ENCODE measurements at regions not wholly inside any gene's neighbourhood (a gene's known extent, or its start where the extent isn't known, plus 50 kb on each side); places are given as distances from the start of the nearest gene placed in this dataset.

- no peak for ATAC-seq
- H3K4me1 ChIP-seq (ENCODE audit: control insufficient read depth, insufficient read depth, low read length): no peaks in the 10 kb centered on the region
- no TSS peak for BruUV-seq (replicated peaks)
- intact Hi-C loops (cut with micrococcal nuclease; ENCODE audit: unreplicated experiment) (no loop called here), in situ Hi-C loops (cut with MboI) (no loop called here)
- H3K4me2 ChIP-seq (ENCODE audit: control insufficient read depth, insufficient read depth): no peak overlapping the region
- CTCF ChIA-PET: no interaction called here
- no peaks in the 10 kb centered on the region for H3K79me2 ChIP-seq (ENCODE audit: control insufficient read depth, insufficient read depth, low read length)
- SMC1A ChIA-PET (ENCODE audit: uncharacterized antibody, unreplicated experiment): no interaction called here
- H3K9me3 ChIP-seq (replicated peaks; ENCODE audit: control insufficient read depth, insufficient read depth, low read length): no peaks in the 10 kb centered on the region
- no peak overlapping the region for H2AFZ ChIP-seq (ENCODE audit: control insufficient read depth, low read depth, low read length)
- no peak for DNase-seq (ENCODE audit: low read depth, low spot score)
- H3K4me3 ChIP-seq: no peak overlapping the region
- H3K36me3 ChIP-seq (ENCODE audit: control insufficient read depth in 2 of 2, insufficient read depth in 2 of 2, low read length in 1 of 2): no peaks in the 10 kb centered on the region
- H4K20me1 ChIP-seq (ENCODE audit: control insufficient read depth, insufficient read depth): no peaks in the 10 kb centered on the region
- TF ChIP-seq MYB (IDR thresholded peaks at IDR 0.05; ENCODE audit: borderline replicate concordance, low read depth, low read length): no peak
- no peak for TF ChIP-seq SIN3A (IDR thresholded peaks at IDR 0.05; ENCODE audit: low read depth, low read length)
- no peak for TF ChIP-seq BHLHE40 (IDR thresholded peaks at IDR 0.05; ENCODE audit: borderline replicate concordance in 1 of 2, low read depth in 2 of 2, low read length in 1 of 2)
- no peak overlapping the region for H3K27ac ChIP-seq (ENCODE audit: control insufficient read depth, insufficient read depth)
- FAIRE-seq: no peak
- RAD21 ChIA-PET (ENCODE audit: unreplicated experiment): no interaction called here
- H3K9ac ChIP-seq (ENCODE audit: control insufficient read depth, insufficient read depth, low read length): no peak overlapping the region
- POLR2A ChIA-PET: no interaction called here
- H3K27me3 ChIP-seq (replicated peaks in 1 of 2; ENCODE audit: control insufficient read depth in 2 of 2, insufficient read depth in 2 of 2, low read length in 1 of 2): no peaks in the 10 kb centered on the region
Observed at GRCh38 chr9:30851600-30851999, 1532.8 kb upstream of the ACO1 start.

DNA sequence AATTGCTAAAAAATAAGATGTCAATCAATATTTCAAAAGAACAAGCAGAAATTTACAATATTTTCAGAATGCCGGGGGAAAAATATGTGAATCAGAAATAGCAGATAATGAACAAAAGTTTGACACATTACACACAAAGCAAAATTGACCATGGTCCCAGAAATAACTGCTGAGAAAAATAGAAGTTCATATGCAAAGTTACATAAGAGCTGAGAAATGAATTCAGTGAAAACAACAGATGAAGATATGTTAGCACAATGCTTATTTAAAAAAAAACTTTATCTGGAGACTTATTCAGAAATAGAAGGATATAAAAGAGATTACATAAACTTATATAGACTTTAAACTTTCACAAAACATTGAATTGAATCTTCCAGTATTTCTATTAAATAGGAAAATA, 1483.7 kb upstream of the ACO1 start:
- ChIA-PET RAD21 (ENCODE audit: unreplicated experiment) (no interaction called here), POLR2A (no interaction called here), CTCF (no interaction called here), SMC1A (ENCODE audit: uncharacterized antibody, unreplicated experiment) (no interaction called here)
- H3K9ac ChIP-seq (ENCODE audit: control insufficient read depth, insufficient read depth, low read length): no peak overlapping the region
- DNase-seq (ENCODE audit: low read depth, low spot score): no peak
- no peaks in the 10 kb centered on the region for H3K4me1 ChIP-seq (ENCODE audit: control insufficient read depth, insufficient read depth, low read length)
- no peak overlapping the region for H3K4me3 ChIP-seq
- FAIRE-seq: no peak
- 52% methylated on average over 1 of the region's 1 CpG for WGBS (ENCODE audit: insufficient coverage, insufficient replicate concordance, low lambda C conversion rate, missing lambda C conversion rate)
- H3K27me3 ChIP-seq (replicated peaks in 1 of 2; ENCODE audit: control insufficient read depth in 2 of 2, insufficient read depth in 2 of 2, low read length in 1 of 2): no peaks in the 10 kb centered on the region
- no peak overlapping the region for H3K27ac ChIP-seq (ENCODE audit: control insufficient read depth, insufficient read depth)
- no peaks in the 10 kb centered on the region for H3K9me3 ChIP-seq (replicated peaks; ENCODE audit: control insufficient read depth, insufficient read depth, low read length)
- in situ Hi-C loops (cut with MboI) (no loop called here), intact Hi-C loops (cut with micrococcal nuclease; ENCODE audit: unreplicated experiment) (no loop called here)
- H4K20me1 ChIP-seq (ENCODE audit: control insufficient read depth, insufficient read depth): no peaks in the 10 kb centered on the region
- H3K4me2 ChIP-seq (ENCODE audit: control insufficient read depth, insufficient read depth): no peak overlapping the region
- no peak for ATAC-seq
- no peaks in the 10 kb centered on the region for H3K36me3 ChIP-seq (ENCODE audit: control insufficient read depth in 2 of 2, insufficient read depth in 2 of 2, low read length in 1 of 2)
- no TSS peak for BruUV-seq (replicated peaks)
- H3K79me2 ChIP-seq (ENCODE audit: control insufficient read depth, insufficient read depth, low read length): no peaks in the 10 kb centered on the region
- no peak overlapping the region for H2AFZ ChIP-seq (ENCODE audit: control insufficient read depth, low read depth, low read length)
- TF ChIP-seq ZNF217 (IDR thresholded peaks at IDR 0.05) (no peak), RAD51 (IDR thresholded peaks at IDR 0.05) (no peak), CHD2 (IDR thresholded peaks at IDR 0.05; ENCODE audit: borderline replicate concordance, low read depth, low read length) (no peak), USF1 (IDR thresholded peaks at IDR 0.05; ENCODE audit: borderline replicate concordance, extremely low read length, insufficient read depth, low read depth, low read length) (no peak), ASH2L (IDR thresholded peaks at IDR 0.05; ENCODE audit: borderline replicate concordance, low read depth) (no peak), REST (IDR thresholded peaks at IDR 0.05; ENCODE audit: low read depth, low read length) (no peak), ZNF207 (IDR thresholded peaks at IDR 0.05; ENCODE audit: borderline replicate concordance) (no peak), BCL11A (IDR thresholded peaks at IDR 0.05; ENCODE audit: low read depth, low read length) (no peak), MEF2A (IDR thresholded peaks at IDR 0.05; ENCODE audit: insufficient read depth, low read depth, low read length) (no peak), EZH2 (IDR thresholded peaks at IDR 0.05; ENCODE audit: borderline replicate concordance, control insufficient read depth, low read depth, low read length) (no peak), RELA (IDR thresholded peaks at IDR 0.05; ENCODE audit: borderline replicate concordance, partially characterized antibody) (no peak)
